Gastrocnemius medialis (tissue), 4 donors: ENCODE measurements at regions not wholly inside any gene's neighbourhood (a gene's known extent, or its start where the extent isn't known, plus 50 kb on each side); places are given as distances from the start of the nearest gene placed in this dataset.
"Not testable (repeated sequence)": the region's sequence is repeated elsewhere in the genome, so short reads cannot be mapped to it uniquely, and the experiment has no call there.

Source experiments
- ATAC-seq, 2 donors: fragments of 150-250 bp; one replicate each; pipeline ENCODE4 v1.9.1; 2016
- DNase-seq, 2 donors: peaks; one replicate each; pipeline ENCODE4 v3.0.0-alpha.2; 2019
- H3K27ac ChIP-seq, 4 donors: fragments of 200-600 bp; sonication (generic); 1 replicate in 1 of 4; 2 replicates in 3 of 4; pipeline ENCODE4 v1.5.1; 2016 to 2018; ENCODE audit warnings: mild to moderate bottlenecking in 2 of 4, moderate library complexity in 1 of 4
- H3K27me3 ChIP-seq, 3 donors: fragments of 200-600 bp; sonication (generic) in 2 of 3; 1 replicate in 1 of 3; 2 replicates in 2 of 3; pipeline versions ENCODE4 v1.5.1 to v1.6.0; 2016 to 2019; ENCODE audit warnings: mild to moderate bottlenecking in 1 of 3, moderate library complexity in 1 of 3
- H3K36me3 ChIP-seq, 2 donors: fragments of 200-600 bp; sonication (generic) in 1 of 2; one replicate each; pipeline ENCODE4 v1.5.1; 2017 to 2018
- H3K4me1 ChIP-seq, 2 donors: fragments of 200-600 bp; sonication (generic) in 1 of 2; one replicate each; pipeline ENCODE4 v1.5.1; 2016 to 2017; ENCODE audit warnings: mild to moderate bottlenecking in 2 of 2
- H3K4me3 ChIP-seq, 4 donors: fragments of 200-600 bp; sonication (generic) in 3 of 4; 1 replicate in 1 of 4; 2 replicates in 3 of 4; pipeline ENCODE4 v1.5.1; 2016 to 2019; ENCODE audit warnings: mild to moderate bottlenecking in 2 of 4
- H3K9me3 ChIP-seq, 3 donors: fragments of 200-600 bp; sonication (generic) in 2 of 3; 1 replicate in 1 of 3; 2 replicates in 2 of 3; pipeline ENCODE4 v1.5.1; 2016 to 2019
- CTCF ChIP-seq, 5 experiments: fragments of 450-650 bp in 3 of 5; fragments of 200-600 bp in 2 of 5; sonication (generic) in 2 of 5; IDR thresholded peaks in 4 of 5; conservative IDR thresholded peaks in 1 of 5; 1 replicate in 4 of 5; 2 replicates in 1 of 5; pipeline ENCODE4 v1.5.1; 2016 to 2019; ENCODE audit warnings: antibody characterized with exemption in 5 of 5, mild to moderate bottlenecking in 3 of 5, moderate library complexity in 3 of 5
- POLR2A ChIP-seq, 2 donors: fragments of 450-650 bp; IDR thresholded peaks; one replicate each; pipeline ENCODE4 v1.6.1; 2017; ENCODE audit warnings: antibody characterized with exemption in 2 of 2, mild to moderate bottlenecking in 2 of 2, moderate library complexity in 2 of 2
- in situ Hi-C, 4 donors: fragments of 200-750 bp; cut with MboI; loops; one replicate each; pipeline versions ENCODE4 v1.15.0 to v1.8.0; 2017; ENCODE audit warnings: low sequenced_read_pairs in 4 of 4
- intact Hi-C: fragments of 100-400 bp; cut with DNase I; formaldehyde crosslinking; loops from one replicate; pipeline ENCODE4 v1.15.1; 2023; ENCODE audit warnings: low total_unique reads

GRCh38 chr13:104943331-104943730 is 1592.1 kb downstream of the EFNB2 start:
- ATAC-seq (no peak), DNase-seq (no peak)
- Histone ChIP-seq H3K27me3 (no peaks in the 10 kb centered on the region), H3K27ac (no peak overlapping the region), H3K36me3 (no peaks in the 10 kb centered on the region), H3K4me1 (no peaks in the 10 kb centered on the region), H3K9me3 (no peaks in the 10 kb centered on the region), H3K4me3 (no peak overlapping the region)
- TF ChIP-seq POLR2A (IDR thresholded peaks at IDR 0.05) = no peak
- no peak for TF ChIP-seq CTCF (IDR thresholded peaks at IDR 0.05 in 4 of 5, conservative IDR thresholded peaks at IDR 0.05 in 1 of 5)
- intact Hi-C loops (no loop called here), in situ Hi-C loops (no loop called here)

GRCh38 chr13:104937881-104938280 is 1597.6 kb downstream of the EFNB2 start:
- no peak overlapping the region for H3K4me3 ChIP-seq
- H3K4me1 ChIP-seq = no peaks in the 10 kb centered on the region
- H3K27me3 ChIP-seq = no peaks in the 10 kb centered on the region
- no peak overlapping the region for H3K27ac ChIP-seq
- intact Hi-C loops (no loop called here), in situ Hi-C loops (no loop called here)
- TF ChIP-seq POLR2A (IDR thresholded peaks at IDR 0.05) = no peak
- no peak for TF ChIP-seq CTCF (IDR thresholded peaks at IDR 0.05 in 4 of 5, conservative IDR thresholded peaks at IDR 0.05 in 1 of 5)
- H3K9me3 ChIP-seq = no peaks in the 10 kb centered on the region
- no peaks in the 10 kb centered on the region for H3K36me3 ChIP-seq
- no peak for ATAC-seq
- no peak for DNase-seq

- ATAC-seq = no peak
- Histone ChIP-seq H3K27ac (no peak overlapping the region), H3K36me3 (no peaks in the 10 kb centered on the region), H3K4me1 (no peaks in the 10 kb centered on the region), H3K9me3 (no peaks in the 10 kb centered on the region), H3K27me3 (no peaks in the 10 kb centered on the region), H3K4me3 (no peak overlapping the region)
- in situ Hi-C loops = no loop called here
- intact Hi-C loops = no loop called here
- DNase-seq = no peak
- no peak for TF ChIP-seq POLR2A (IDR thresholded peaks at IDR 0.05)
- no peak for TF ChIP-seq CTCF (IDR thresholded peaks at IDR 0.05 in 4 of 5, conservative IDR thresholded peaks at IDR 0.05 in 1 of 5)
Measured at GRCh38 chr13:104936304-104936703, 1599.2 kb downstream of the EFNB2 start.

- H3K9me3 ChIP-seq, DNase-seq, H3K27me3 ChIP-seq, H3K27ac ChIP-seq, H3K4me1 ChIP-seq, intact Hi-C loops, in situ Hi-C loops, ATAC-seq, H3K36me3 ChIP-seq, H3K4me3 ChIP-seq: not testable (repeated sequence)
Measured at GRCh38 chr13:104920513-104920912, 1614.9 kb downstream of the EFNB2 start.

- H3K4me1 ChIP-seq = no peaks in the 10 kb centered on the region
- in situ Hi-C loops = no loop called here
- DNase-seq = no peak
- no peak overlapping the region for H3K4me3 ChIP-seq
- no peak overlapping the region for H3K27ac ChIP-seq
- intact Hi-C loops = no loop called here
- no peaks in the 10 kb centered on the region for H3K27me3 ChIP-seq
- H3K36me3 ChIP-seq = no peaks in the 10 kb centered on the region
- TF ChIP-seq CTCF (IDR thresholded peaks at IDR 0.05 in 4 of 5, conservative IDR thresholded peaks at IDR 0.05 in 1 of 5) = no peak
- TF ChIP-seq POLR2A (IDR thresholded peaks at IDR 0.05) = no peak
- no peak for ATAC-seq
- H3K9me3 ChIP-seq = no peaks in the 10 kb centered on the region
Measured at GRCh38 chr13:104920091-104920490, 1615.4 kb downstream of the EFNB2 start.
